Heart left ventricle (tissue), 16 donors: ENCODE measurements at regions not wholly inside any gene's neighbourhood (a gene's known extent, or its start where the extent isn't known, plus 50 kb on each side); places are given as distances from the start of the nearest gene placed in this dataset.

ENCODE experiments used
- ATAC-seq, 4 donors: fragments of 200-7000 bp; cut with Tn5 transposase; one replicate each; pipeline ENCODE4 v1.9.1; 2020 to 2022; ENCODE audit warnings: moderate library complexity in 4 of 4, mild to moderate bottlenecking in 3 of 4, moderate number of reproducible peaks in 1 of 4
- DNase-seq, 5 donors: peaks; one replicate each; pipeline ENCODE4 v3.0.0-alpha.2; 2020
- H3K27ac ChIP-seq, 12 donors: fragments of 200-600 bp; sonication (generic) in 4 of 12; one replicate each; pipeline versions ENCODE4 v1.5.0 to v1.8.0; 2016 to 2022; ENCODE audit warnings: mild to moderate bottlenecking in 2 of 12
- H3K27me3 ChIP-seq, 9 donors: fragments of 200-600 bp; sonication (generic) in 2 of 9; one replicate each; pipeline versions ENCODE4 v1.5.1 to v1.8.0; 2016 to 2022; ENCODE audit warnings: mild to moderate bottlenecking in 3 of 9
- H3K36me3 ChIP-seq, 9 donors: fragments of 200-600 bp; sonication (generic) in 2 of 9; one replicate each; pipeline versions ENCODE4 v1.5.0 to v1.8.0; 2018 to 2022; ENCODE audit warnings: mild to moderate bottlenecking in 2 of 9
- H3K4me1 ChIP-seq, 12 donors: fragments of 200-600 bp; sonication (generic) in 4 of 12; one replicate each; pipeline versions ENCODE4 v1.5.0 to v1.8.0; 2016 to 2022; ENCODE audit warnings: mild to moderate bottlenecking in 3 of 12
- H3K4me3 ChIP-seq, 12 donors: fragments of 200-600 bp; sonication (generic) in 4 of 12; one replicate each; pipeline versions ENCODE4 v1.5.0 to v1.8.0; 2017 to 2022; ENCODE audit warnings: mild to moderate bottlenecking in 9 of 12, moderate library complexity in 4 of 12
- H3K9me3 ChIP-seq, 12 donors: fragments of 200-600 bp; sonication (generic) in 4 of 12; one replicate each; pipeline versions ENCODE4 v1.5.0 to v1.8.0; 2016 to 2022; ENCODE audit warnings: mild to moderate bottlenecking in 1 of 12
- POLR2A ChIP-seq, 2 donors: fragments of 450-650 bp; IDR thresholded peaks; one replicate each; pipeline ENCODE4 v1.6.1; 2017; ENCODE audit warnings: antibody characterized with exemption in 2 of 2, mild to moderate bottlenecking in 2 of 2, moderate library complexity in 2 of 2
- WGBS, 4 donors: extraction: QIAGEN DNeasy Blood & Tissue Kit in 2 of 4; methylation state at CpG; one replicate each; pipeline versions ENCODE4 v1.1.5 to v1.1.7; 2013 to 2018; 5-methylcytosine and 5-hydroxymethylcytosine counted together
- intact Hi-C, 10 donors: fragments of 100-400 bp; cut with DNase I; formaldehyde crosslinking; loops; one replicate each; pipeline versions ENCODE4 v1.11.1 to v1.14.2; 2022
- TF ChIP-seq, protein P1 (sequence below), 12 donors: fragments of 200-600 bp; sonication (generic) in 4 of 12; IDR thresholded peaks; one replicate each; pipeline versions ENCODE4 v1.5.0 to v1.8.0; 2018 to 2022; ENCODE audit warnings: antibody characterized with exemption in 12 of 12, mild to moderate bottlenecking in 5 of 12
- donor health status: ischemic (EF 13 %, LVEDD 7.1; RV severe dilation, severe dysfunction).
- donor health status: healthy with polysubstance abuse.
- donor health status: DM: no; HTN: yes; CAD: no.
- donor health status: DM: no; HTN: no; CAD: no.
- donor health status: ischemic (EF 25% LVEDD 6.9; RV normal size, moderate dysfunction).
- donor health status: ischemic (EF 25% LVEDD 5.7; RV mildly dilated, moderate dysfunction).
- donor health status: healthy.
- donor health status: DM: yes; HTN: yes; CAD: no.
- donor health status: ischemic (EF 35%, LVEDD 5.7; RV mildly dilated, moderate dysfunction).
- donor health status: nonischemic (EF 11% LVEDD 7.7; RV severe dilation, severe dysfunction).
- donor health status: DM: yes; HTN: yes; CAD: no.
- donor health status: PGD.
- donor health status: ischemic (EF 29% LVEDD 5.4; RV normal size, mild dysfunction).
- donor health status: nonischemic (EF 23%, LVEDD 6.1; RV moderate dilation, normal function).

DNA sequence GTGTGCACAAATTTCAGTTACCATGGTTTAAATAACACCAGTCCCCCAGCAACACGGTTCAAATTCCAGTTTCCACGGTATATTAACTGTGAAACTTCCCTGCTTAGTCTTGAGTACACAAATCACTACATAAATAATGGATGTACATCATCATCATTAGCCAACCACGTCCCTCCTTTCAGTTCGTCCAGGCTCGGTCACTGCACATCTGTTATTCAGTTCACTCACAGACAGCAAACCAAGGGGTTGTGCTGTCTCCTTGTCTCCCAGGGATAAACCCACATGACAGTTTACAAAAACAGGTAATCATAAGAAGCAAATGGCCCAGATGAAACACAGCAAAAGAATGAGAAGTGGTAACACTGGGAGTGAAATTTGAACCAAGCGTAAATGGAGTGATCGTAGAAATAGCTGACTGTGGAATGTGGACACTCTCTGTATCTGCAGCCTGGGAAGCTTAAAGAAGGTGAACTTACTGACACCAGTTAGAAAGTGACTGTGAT lies 61.0 kb upstream of the RAD23B start:
- ATAC-seq (no peak), DNase-seq (no peak)
- TF ChIP-seq POLR2A (IDR thresholded peaks at IDR 0.05), result no peak
- TF ChIP-seq, protein P1, sequence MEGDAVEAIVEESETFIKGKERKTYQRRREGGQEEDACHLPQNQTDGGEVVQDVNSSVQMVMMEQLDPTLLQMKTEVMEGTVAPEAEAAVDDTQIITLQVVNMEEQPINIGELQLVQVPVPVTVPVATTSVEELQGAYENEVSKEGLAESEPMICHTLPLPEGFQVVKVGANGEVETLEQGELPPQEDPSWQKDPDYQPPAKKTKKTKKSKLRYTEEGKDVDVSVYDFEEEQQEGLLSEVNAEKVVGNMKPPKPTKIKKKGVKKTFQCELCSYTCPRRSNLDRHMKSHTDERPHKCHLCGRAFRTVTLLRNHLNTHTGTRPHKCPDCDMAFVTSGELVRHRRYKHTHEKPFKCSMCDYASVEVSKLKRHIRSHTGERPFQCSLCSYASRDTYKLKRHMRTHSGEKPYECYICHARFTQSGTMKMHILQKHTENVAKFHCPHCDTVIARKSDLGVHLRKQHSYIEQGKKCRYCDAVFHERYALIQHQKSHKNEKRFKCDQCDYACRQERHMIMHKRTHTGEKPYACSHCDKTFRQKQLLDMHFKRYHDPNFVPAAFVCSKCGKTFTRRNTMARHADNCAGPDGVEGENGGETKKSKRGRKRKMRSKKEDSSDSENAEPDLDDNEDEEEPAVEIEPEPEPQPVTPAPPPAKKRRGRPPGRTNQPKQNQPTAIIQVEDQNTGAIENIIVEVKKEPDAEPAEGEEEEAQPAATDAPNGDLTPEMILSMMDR (IDR thresholded peaks at IDR 0.05), result no peak
- Histone ChIP-seq H3K36me3 (no peaks in the 10 kb centered on the region), H3K27ac (no peak overlapping the region), H3K27me3 (peaks cover 0 to 6% (median 0%) of the 10 kb centered on the region in 9 donors), H3K4me1 (no peaks in the 10 kb centered on the region), H3K4me3 (no peak overlapping the region), H3K9me3 (no peaks in the 10 kb centered on the region)
- WGBS, 4 donors, result 68 to 74% (median 71%) methylated on average over 7 of the region's 7 CpGs
- intact Hi-C loops, result no loop called here

DNA sequence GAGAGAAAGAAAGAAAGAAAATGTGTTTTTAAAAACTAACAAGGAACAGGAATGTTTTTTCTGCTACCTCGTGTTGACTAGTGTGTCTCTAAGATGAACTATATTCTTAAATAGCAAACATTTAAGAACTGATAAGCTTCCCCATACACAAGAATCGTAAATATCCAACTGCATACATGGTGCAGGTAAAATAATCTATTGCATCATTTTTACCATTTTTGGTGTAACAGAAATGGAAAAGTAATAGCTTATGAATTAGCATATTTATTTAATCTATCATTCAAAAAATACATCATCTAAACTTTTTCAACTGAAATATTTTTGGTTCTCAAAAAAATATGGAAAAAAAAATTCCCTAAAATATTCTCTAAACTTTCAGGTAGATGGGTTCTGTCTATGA lies 59.7 kb upstream of the RAD23B start:
- H3K36me3 ChIP-seq, result no peaks in the 10 kb centered on the region
- 80 to 91% (median 86%) methylated on average over 2 of the region's 2 CpGs for WGBS, 4 donors
- no peak for DNase-seq
- no peak for TF ChIP-seq POLR2A (IDR thresholded peaks at IDR 0.05)
- TF ChIP-seq, protein P1 (IDR thresholded peaks at IDR 0.05), result no peak
- no peak overlapping the region for H3K4me3 ChIP-seq
- intact Hi-C loops, result no loop called here
- ATAC-seq, result no peak
- no peak overlapping the region for H3K27ac ChIP-seq
- no peaks in the 10 kb centered on the region for H3K4me1 ChIP-seq
- H3K27me3 ChIP-seq, result peaks cover 0 to 6% (median 0%) of the 10 kb centered on the region in 9 donors
- H3K9me3 ChIP-seq, result no peaks in the 10 kb centered on the region

DNA sequence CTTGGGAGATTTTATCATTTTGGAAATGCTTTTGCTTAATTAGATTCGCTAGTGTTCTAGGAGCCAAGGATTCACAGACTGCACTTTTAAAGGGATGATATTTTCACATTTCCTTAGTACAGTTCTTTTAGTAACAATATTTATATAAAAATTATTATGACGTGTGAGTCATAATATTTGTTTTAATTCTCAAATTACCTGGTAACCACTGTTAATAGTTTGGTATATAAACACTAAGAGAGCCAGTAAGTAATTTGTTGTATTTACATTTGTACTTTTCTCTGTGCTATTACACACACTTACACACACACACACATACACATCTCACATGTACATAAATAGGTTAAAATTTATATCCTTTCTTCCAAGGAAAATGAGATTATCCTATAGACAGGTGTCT lies 58.8 kb upstream of the RAD23B start:
- H3K4me1 ChIP-seq, result no peaks in the 10 kb centered on the region
- no peaks in the 10 kb centered on the region for H3K9me3 ChIP-seq
- H3K27ac ChIP-seq, result no peak overlapping the region
- peaks cover 0 to 6% (median 0%) of the 10 kb centered on the region in 9 donors for H3K27me3 ChIP-seq
- ATAC-seq (no peak), DNase-seq (no peak)
- intact Hi-C loops, result no loop called here
- H3K36me3 ChIP-seq, result no peaks in the 10 kb centered on the region
- no peak for TF ChIP-seq POLR2A (IDR thresholded peaks at IDR 0.05)
- TF ChIP-seq, protein P1 (IDR thresholded peaks at IDR 0.05), result no peak
- no peak overlapping the region for H3K4me3 ChIP-seq
- WGBS, 4 donors, result 84 to 94% (median 89%) methylated on average over 2 of the region's 2 CpGs

DNA sequence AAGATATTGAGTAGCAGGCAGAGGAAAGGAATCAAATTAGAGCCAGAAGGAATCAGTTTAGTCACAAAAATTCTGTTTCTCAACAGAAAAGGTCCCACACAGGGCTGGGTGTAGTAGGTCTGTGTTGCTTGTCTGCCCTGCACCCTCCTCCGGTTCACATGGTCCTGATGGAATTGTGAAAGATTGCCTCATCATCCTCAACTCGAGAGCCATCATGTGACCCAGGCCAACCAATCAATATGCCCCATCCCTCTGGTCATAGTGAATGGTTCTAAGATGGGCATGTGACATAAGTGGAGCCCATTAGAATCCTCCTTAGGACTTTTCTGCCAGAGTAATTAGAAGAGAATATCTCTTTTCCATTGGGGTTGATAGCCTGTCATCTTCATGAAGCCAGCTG lies 56.7 kb upstream of the RAD23B start:
- DNase-seq (no peak), ATAC-seq (no peak)
- Histone ChIP-seq H3K27me3 (peaks cover 0 to 6% (median 0%) of the 10 kb centered on the region in 9 donors), H3K27ac (no peak overlapping the region), H3K9me3 (no peaks in the 10 kb centered on the region), H3K4me3 (no peak overlapping the region), H3K4me1 (no peaks in the 10 kb centered on the region), H3K36me3 (no peaks in the 10 kb centered on the region)
- TF ChIP-seq POLR2A (IDR thresholded peaks at IDR 0.05), result no peak
- TF ChIP-seq, protein P1 (IDR thresholded peaks at IDR 0.05), result no peak
- 68 to 100% (median 83%) methylated on average over 2 of the region's 2 CpGs for WGBS, 4 donors
- intact Hi-C loops, result no loop called here
